HEK293 (cell line): ENCODE measurements at regions not wholly inside any gene's neighbourhood (a gene's known extent, or its start where the extent isn't known, plus 50 kb on each side); places are given as distances from the start of the nearest gene placed in this dataset.

Experiments used
- CTCF ChIA-PET: fragments of 350-600 bp; formaldehyde crosslinking; extraction: SDS; loops from one replicate; lab custom pipeline; 2021; ENCODE audit warnings: antibody characterized with exemption; lab: Yijun Ruan, JAX
- POLR2A ChIA-PET: fragments of 300-600 bp; formaldehyde crosslinking; extraction: SDS; loops from one replicate; lab custom pipeline; 2020; ENCODE audit warnings: antibody characterized with exemption, inconsistent platforms; lab: Yijun Ruan, JAX
- H3K27ac ChIP-seq: fragments of 200-500 bp; sonication (Bioruptor generic); 2 replicates; pipeline ENCODE4 v1.5.1; 2014; ENCODE audit warnings: low read depth, low read length, control low read depth, inconsistent platforms; ENCODE audit errors: extremely low read depth
- H3K36me3 ChIP-seq, 2 experiments: fragments of 200-500 bp in 1 of 2; sonication (Bioruptor generic) in 1 of 2; 1 replicate in 1 of 2; 2 replicates in 1 of 2; pipeline ENCODE4 v1.5.1; 2014 to 2017; ENCODE audit warnings: inconsistent platforms in 2 of 2, low read length in 2 of 2; ENCODE audit not compliant: control insufficient read depth in 2 of 2, insufficient read depth in 1 of 2
- H3K4me1 ChIP-seq: fragments of 200-500 bp; sonication (Bioruptor generic); 2 replicates; pipeline ENCODE4 v1.5.1; 2014; ENCODE audit warnings: mild to moderate bottlenecking, low read length, inconsistent platforms; ENCODE audit not compliant: control insufficient read depth, insufficient read depth
- H3K4me3 ChIP-seq: 2 replicates; pipeline ENCODE4 v1.5.1; 2011; ENCODE audit warnings: low read depth, mild to moderate bottlenecking, control low read depth, low read length, moderate library complexity
- H3K9me3 ChIP-seq: fragments of 200-500 bp; sonication (Bioruptor generic); 2 replicates; pipeline ENCODE4 v1.5.1; 2014; ENCODE audit warnings: low read depth, low read length, inconsistent platforms; ENCODE audit not compliant: control insufficient read depth, insufficient read depth
- AEBP2 ChIP-seq: fragments of 450-650 bp; formaldehyde crosslinking; IDR thresholded peaks from 2 replicates; pipeline ENCODE4 v1.5.1; 2016; ENCODE audit warnings: missing biosample characterization, missing genetic modification characterization, borderline replicate concordance
- ELK4 ChIP-seq: IDR thresholded peaks from 2 replicates; pipeline ENCODE4 v1.6.1; 2011; ENCODE audit warnings: mild to moderate bottlenecking, low read depth, low read length, borderline replicate concordance
- IKZF3 ChIP-seq: fragments of 450-650 bp; IDR thresholded peaks from 2 replicates; pipeline ENCODE4 v1.5.0; 2018; ENCODE audit warnings: missing biosample characterization, mild to moderate bottlenecking, missing genetic modification characterization, moderate library complexity
- KLF10 ChIP-seq: fragments of 450-650 bp; IDR thresholded peaks from 2 replicates; pipeline ENCODE4 v1.5.1; 2018; ENCODE audit warnings: missing biosample characterization, mild to moderate bottlenecking, missing genetic modification characterization
- MZF1 ChIP-seq: fragments of 450-650 bp; formaldehyde crosslinking; IDR thresholded peaks from 2 replicates; pipeline ENCODE4 v1.5.1; 2017; ENCODE audit warnings: missing biosample characterization, missing genetic modification characterization, borderline replicate concordance
- OSR2 ChIP-seq: fragments of 450-650 bp; formaldehyde crosslinking; IDR thresholded peaks from 2 replicates; pipeline ENCODE4 v1.5.1; 2016; ENCODE audit warnings: missing biosample characterization, missing genetic modification characterization
- RBAK ChIP-seq: fragments of 450-650 bp; formaldehyde crosslinking; IDR thresholded peaks from 2 replicates; pipeline ENCODE4 v1.5.1; 2016; ENCODE audit warnings: missing biosample characterization, missing genetic modification characterization
- YY1 ChIP-seq: fragments of 450-650 bp; formaldehyde crosslinking; IDR thresholded peaks from 2 replicates; pipeline ENCODE4 v1.5.1; 2018; ENCODE audit warnings: missing biosample characterization, missing genetic modification characterization
- ZBTB1 ChIP-seq: fragments of 450-650 bp; formaldehyde crosslinking; IDR thresholded peaks from 2 replicates; pipeline ENCODE4 v1.5.1; 2016; ENCODE audit warnings: missing biosample characterization, missing genetic modification characterization
- ZBTB11 ChIP-seq: fragments of 450-650 bp; formaldehyde crosslinking; conservative IDR thresholded peaks from 2 replicates; pipeline ENCODE4 v1.5.1; 2016; ENCODE audit warnings: low read depth, missing biosample characterization, missing genetic modification characterization
- ZBTB7A ChIP-seq: fragments of 450-650 bp; formaldehyde crosslinking; IDR thresholded peaks from 2 replicates; pipeline ENCODE4 v1.5.1; 2016; ENCODE audit warnings: low read depth, missing biosample characterization, missing genetic modification characterization
- ZEB2 ChIP-seq: fragments of 450-650 bp; formaldehyde crosslinking; IDR thresholded peaks from 2 replicates; pipeline ENCODE4 v1.5.1; 2016; ENCODE audit warnings: missing biosample characterization, missing genetic modification characterization
- ZNF239 ChIP-seq: fragments of 450-650 bp; formaldehyde crosslinking; IDR thresholded peaks from 2 replicates; pipeline ENCODE4 v1.5.1; 2016; ENCODE audit warnings: missing biosample characterization, missing genetic modification characterization
- ZNF350 ChIP-seq: fragments of 450-650 bp; formaldehyde crosslinking; IDR thresholded peaks from 2 replicates; pipeline ENCODE4 v1.5.0; 2017; ENCODE audit warnings: missing biosample characterization, mild to moderate bottlenecking, missing genetic modification characterization
- ZNF366 ChIP-seq: fragments of 450-650 bp; formaldehyde crosslinking; conservative IDR thresholded peaks from 2 replicates; pipeline ENCODE4 v1.5.1; 2016; ENCODE audit warnings: missing biosample characterization, missing genetic modification characterization
- ZNF48 ChIP-seq: fragments of 450-650 bp; formaldehyde crosslinking; IDR thresholded peaks from 2 replicates; pipeline ENCODE4 v1.5.1; 2016; ENCODE audit warnings: missing biosample characterization, missing genetic modification characterization
- ZNF548 ChIP-seq: fragments of 450-650 bp; formaldehyde crosslinking; IDR thresholded peaks from 2 replicates; pipeline ENCODE4 v1.5.1; 2016; ENCODE audit warnings: missing biosample characterization, missing genetic modification characterization
- ZNF580 ChIP-seq: fragments of 450-650 bp; formaldehyde crosslinking; IDR thresholded peaks from 2 replicates; pipeline ENCODE4 v1.5.1; 2016; ENCODE audit warnings: missing biosample characterization, missing genetic modification characterization
- ZNF670 ChIP-seq: fragments of 450-650 bp; formaldehyde crosslinking; IDR thresholded peaks from 2 replicates; pipeline ENCODE4 v1.5.1; 2016; ENCODE audit warnings: missing biosample characterization, missing genetic modification characterization, low read depth
- ZNF747 ChIP-seq: fragments of 450-650 bp; formaldehyde crosslinking; IDR thresholded peaks from 2 replicates; pipeline ENCODE4 v1.5.1; 2016; ENCODE audit warnings: missing biosample characterization, missing genetic modification characterization
- ZNF76 ChIP-seq: fragments of 450-650 bp; formaldehyde crosslinking; IDR thresholded peaks from 2 replicates; pipeline ENCODE4; 2016; ENCODE audit warnings: low read depth, missing biosample characterization, missing genetic modification characterization, borderline replicate concordance
- ZNF843 ChIP-seq: fragments of 450-650 bp; formaldehyde crosslinking; IDR thresholded peaks from 2 replicates; pipeline ENCODE4 v1.5.1; 2016; ENCODE audit warnings: missing biosample characterization, missing genetic modification characterization

- POLR2A ChIA-PET = no interaction called here
- Histone ChIP-seq H3K36me3 (no peaks in the 10 kb centered on the region), H3K27ac (no peak overlapping the region), H3K9me3 (no peaks in the 10 kb centered on the region), H3K4me3 (no peak overlapping the region), H3K4me1 (no peaks in the 10 kb centered on the region; the same call in 1 of the 2 replicates)
- TF ChIP-seq IKZF3 (tag by site-specific recombination) = no peak
- TF ChIP-seq ZNF843 (tag by site-specific recombination) = no peak
- TF ChIP-seq ZNF366 (tag by site-specific recombination) = no peak
- no peak for TF ChIP-seq ZBTB11 (tag by site-specific recombination)
- no peak for TF ChIP-seq ZNF76
- TF ChIP-seq ZNF548 (tag by site-specific recombination) = no peak
- no peak for TF ChIP-seq ZBTB7A (tag by site-specific recombination)
- no peak for TF ChIP-seq KLF10 (tag by site-specific recombination)
- TF ChIP-seq MZF1 (tag by site-specific recombination) = no peak
- TF ChIP-seq YY1 (tag by site-specific recombination) = no peak
- TF ChIP-seq ZNF239 (tag by site-specific recombination) = no peak
- no peak for TF ChIP-seq ZNF580 (tag by site-specific recombination)
- no peak for TF ChIP-seq ZNF670 (tag by site-specific recombination)
- TF ChIP-seq ZBTB1 (tag by site-specific recombination) = no peak
- TF ChIP-seq ZNF747 (tag by site-specific recombination) = no peak
- TF ChIP-seq ZNF350 (tag by site-specific recombination) = no peak
- CTCF ChIA-PET = interaction anchor here (0.6 to 2.0 kb wide), 3 partner anchors 501 to 906 kb away, joined by 3 to 12 read pairs (median 3); no protein-coding TSS in a partner anchor
Observed at GRCh38 chr5:87784879-87785495, 372.3 kb upstream of the CCNH start.

GRCh38 chr5:87784311-87784710 is 371.6 kb upstream of the CCNH start:
- Histone ChIP-seq H3K4me3 (no peak overlapping the region), H3K4me1 (no peaks in the 10 kb centered on the region; the same call in 1 of the 2 replicates), H3K27ac (no peak overlapping the region), H3K36me3 (no peaks in the 10 kb centered on the region), H3K9me3 (no peaks in the 10 kb centered on the region)
- ChIA-PET CTCF (interaction anchor here (0.6 kb wide), 1 partner anchor 501 kb away, joined by 3 read pairs; no protein-coding TSS in a partner anchor), POLR2A (no interaction called here)
- no peak for TF ChIP-seq AEBP2 (tag by site-specific recombination)
- TF ChIP-seq ZNF48 (tag by site-specific recombination) = no peak
- no peak for TF ChIP-seq ZEB2 (tag by site-specific recombination)
- no peak for TF ChIP-seq RBAK
- TF ChIP-seq ELK4 = no peak
- TF ChIP-seq OSR2 = no peak
